ENCODE measurements at regions not wholly inside any gene's neighbourhood (a gene's known extent, or its start where the extent isn't known, plus 50 kb on each side); places are given as distances from the start of the nearest gene placed in this dataset.

DNA sequence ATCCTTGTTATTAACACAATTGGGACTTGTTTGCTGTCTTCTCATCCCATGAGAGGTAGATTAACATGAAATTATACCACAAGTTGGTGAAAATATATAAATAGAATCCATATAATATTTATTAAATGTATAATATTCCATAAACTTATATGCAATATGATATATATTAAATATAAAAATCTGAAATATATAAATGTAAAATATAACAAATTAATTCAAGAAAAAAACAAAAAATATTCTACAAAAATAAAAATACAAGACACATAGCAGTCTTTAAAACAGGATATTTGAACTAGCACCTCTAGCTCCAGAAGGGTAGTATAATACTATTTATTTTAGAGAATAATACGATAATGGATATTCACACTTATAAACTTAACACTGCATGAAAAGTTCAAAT is 603.3 kb upstream of the FLRT2 start:
- TF ChIP-seq POLR2A (IDR thresholded peaks at IDR 0.05; ENCODE audit: low read depth, low read length) = no peak
- no peak for TF ChIP-seq POLR2AphosphoS5 (IDR thresholded peaks at IDR 0.05; ENCODE audit: low read depth, low read length)

All from GM12891 (cell line).